ENCODE measurements at regions not wholly inside any gene's neighbourhood (a gene's known extent, or its start where the extent isn't known, plus 50 kb on each side); places are given as distances from the start of the nearest gene placed in this dataset.
A peak's percentile ranks its signal among the peaks of the same experiment; 100 is the strongest.

DNA sequence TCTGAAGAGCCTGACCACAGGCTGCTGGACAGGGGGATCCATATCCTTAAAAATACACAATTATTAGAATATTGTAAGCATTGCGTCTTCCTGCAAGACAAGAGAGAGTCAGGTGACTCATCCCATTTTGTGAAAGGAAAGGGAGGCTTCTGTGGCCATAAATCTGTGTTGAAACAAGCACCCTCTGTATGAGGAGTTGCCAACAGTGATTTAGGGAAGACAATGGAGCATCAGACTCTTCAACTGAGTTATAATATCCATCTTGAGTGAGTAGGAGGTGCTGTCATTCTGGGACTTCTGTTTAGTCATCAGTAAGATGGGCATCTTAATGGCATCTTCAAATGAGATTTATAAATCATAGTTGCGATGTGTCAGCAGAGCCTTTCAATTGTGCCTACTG is 554.5 kb downstream of the AACS start:
- H3K4me3 ChIP-seq = no peak overlapping the region
- intact Hi-C loops (cut with DNase I) = no loop called here
- WGBS = 56% methylated on average over 2 of the region's 2 CpGs
- no peaks in the 10 kb centered on the region for H3K36me3 ChIP-seq
- H3K9me3 ChIP-seq = no peaks in the 10 kb centered on the region
- no peaks in the 10 kb centered on the region for H3K4me1 ChIP-seq (replicated peaks)
- DNase-seq (ENCODE audit: low spot score) = no peak
- TF ChIP-seq, protein P1, sequence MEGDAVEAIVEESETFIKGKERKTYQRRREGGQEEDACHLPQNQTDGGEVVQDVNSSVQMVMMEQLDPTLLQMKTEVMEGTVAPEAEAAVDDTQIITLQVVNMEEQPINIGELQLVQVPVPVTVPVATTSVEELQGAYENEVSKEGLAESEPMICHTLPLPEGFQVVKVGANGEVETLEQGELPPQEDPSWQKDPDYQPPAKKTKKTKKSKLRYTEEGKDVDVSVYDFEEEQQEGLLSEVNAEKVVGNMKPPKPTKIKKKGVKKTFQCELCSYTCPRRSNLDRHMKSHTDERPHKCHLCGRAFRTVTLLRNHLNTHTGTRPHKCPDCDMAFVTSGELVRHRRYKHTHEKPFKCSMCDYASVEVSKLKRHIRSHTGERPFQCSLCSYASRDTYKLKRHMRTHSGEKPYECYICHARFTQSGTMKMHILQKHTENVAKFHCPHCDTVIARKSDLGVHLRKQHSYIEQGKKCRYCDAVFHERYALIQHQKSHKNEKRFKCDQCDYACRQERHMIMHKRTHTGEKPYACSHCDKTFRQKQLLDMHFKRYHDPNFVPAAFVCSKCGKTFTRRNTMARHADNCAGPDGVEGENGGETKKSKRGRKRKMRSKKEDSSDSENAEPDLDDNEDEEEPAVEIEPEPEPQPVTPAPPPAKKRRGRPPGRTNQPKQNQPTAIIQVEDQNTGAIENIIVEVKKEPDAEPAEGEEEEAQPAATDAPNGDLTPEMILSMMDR (IDR thresholded peaks at IDR 0.05) = no peak
- TF ChIP-seq POLR2A (IDR thresholded peaks at IDR 0.05) = no peak
- no peak for TF ChIP-seq POLR2AphosphoS5 (IDR thresholded peaks at IDR 0.05)
- no peak overlapping the region for H3K27ac ChIP-seq
- no peaks in the 10 kb centered on the region for H3K27me3 ChIP-seq (replicated peaks; ENCODE audit: insufficient read depth)

DNA sequence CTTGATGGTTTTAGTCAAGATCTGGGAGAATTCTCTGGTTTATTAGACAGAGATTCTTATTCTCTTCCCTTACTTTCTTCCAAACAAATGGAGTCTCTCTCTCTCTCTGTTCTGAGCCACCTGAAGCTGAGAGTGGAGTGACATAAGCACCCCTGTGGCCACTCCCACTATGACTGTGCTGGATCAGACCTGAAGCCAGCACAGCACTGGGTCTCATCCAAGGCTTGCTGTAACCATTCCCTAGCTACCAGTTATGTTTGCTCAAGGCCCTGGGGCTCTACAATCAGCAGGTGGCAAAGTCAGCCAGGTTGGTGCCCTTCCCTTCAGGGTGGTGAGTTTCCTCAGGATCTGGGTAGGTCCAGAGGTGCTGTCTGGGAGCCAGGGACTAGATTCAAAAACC is 568.5 kb downstream of the AACS start:
- Histone ChIP-seq H3K4me1 (replicated peaks) (no peaks in the 10 kb centered on the region), H3K4me3 (no peak overlapping the region), H3K36me3 (no peaks in the 10 kb centered on the region), H3K27me3 (replicated peaks; ENCODE audit: insufficient read depth) (no peaks in the 10 kb centered on the region), H3K27ac (no peak overlapping the region), H3K9me3 (no peaks in the 10 kb centered on the region)
- TF ChIP-seq POLR2A (IDR thresholded peaks at IDR 0.05) (no peak), POLR2AphosphoS5 (IDR thresholded peaks at IDR 0.05) (no peak)
- TF ChIP-seq, protein P1 (IDR thresholded peaks at IDR 0.05) = no peak
- intact Hi-C loops (cut with DNase I) = no loop called here
- DNase-seq (ENCODE audit: low spot score) = peak; percentile 10

DNA sequence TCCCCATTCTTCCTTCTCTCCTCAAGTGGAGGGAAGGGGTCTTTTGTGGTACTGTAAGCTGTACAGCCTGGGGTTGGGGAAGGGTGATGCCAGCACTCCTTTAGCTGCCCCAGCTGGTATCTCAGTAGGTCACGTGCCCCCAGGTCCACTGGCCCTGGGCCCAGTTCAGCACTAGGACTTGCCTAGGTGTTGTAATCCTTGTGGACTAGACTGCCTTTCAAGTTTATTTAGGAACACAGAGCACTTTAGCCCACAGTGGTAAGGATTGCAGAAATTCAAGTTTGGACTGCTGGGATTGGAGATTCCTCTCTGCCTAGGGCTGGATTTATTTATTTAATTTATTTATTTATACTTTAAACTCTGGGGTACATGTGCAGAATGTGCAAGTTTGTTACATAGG is 569.6 kb downstream of the AACS start:
- intact Hi-C loops (cut with DNase I) = no loop called here

GRCh38 chr12:125639826-125640225 is 574.6 kb downstream of the AACS start:
- intact Hi-C loops (cut with DNase I) = no loop called here
- TF ChIP-seq POLR2AphosphoS5 (IDR thresholded peaks at IDR 0.05) = no peak
- TF ChIP-seq, protein P1 (IDR thresholded peaks at IDR 0.05) = no peak
- TF ChIP-seq POLR2A (IDR thresholded peaks at IDR 0.05) = no peak
- no peak overlapping the region for H3K27ac ChIP-seq
- 96% methylated on average over 13 of the region's 13 CpGs for WGBS
- H3K4me1 ChIP-seq (replicated peaks) = no peaks in the 10 kb centered on the region
- DNase-seq (ENCODE audit: low spot score) = no peak
- no peaks in the 10 kb centered on the region for H3K36me3 ChIP-seq
- H3K4me3 ChIP-seq = no peak overlapping the region
- no peaks in the 10 kb centered on the region for H3K9me3 ChIP-seq
- no peaks in the 10 kb centered on the region for H3K27me3 ChIP-seq (replicated peaks; ENCODE audit: insufficient read depth)

More for the DNA sequence above, 569.6 kb downstream of the AACS start:
- 65% methylated on average over 1 of the region's 1 CpG for WGBS
- Histone ChIP-seq H3K4me1 (replicated peaks) (no peaks in the 10 kb centered on the region), H3K9me3 (no peaks in the 10 kb centered on the region), H3K27ac (no peak overlapping the region), H3K4me3 (no peak overlapping the region), H3K27me3 (replicated peaks; ENCODE audit: insufficient read depth) (no peaks in the 10 kb centered on the region), H3K36me3 (no peaks in the 10 kb centered on the region)
- TF ChIP-seq, protein P1 (IDR thresholded peaks at IDR 0.05) = no peak
- TF ChIP-seq POLR2AphosphoS5 (IDR thresholded peaks at IDR 0.05) (no peak), POLR2A (IDR thresholded peaks at IDR 0.05) (no peak)
- DNase-seq (ENCODE audit: low spot score) = no peak

GRCh38 chr12:125643055-125643454 is 577.8 kb downstream of the AACS start:
- intact Hi-C loops (cut with DNase I) = no loop called here
- Histone ChIP-seq H3K27ac (no peak overlapping the region), H3K9me3 (no peaks in the 10 kb centered on the region), H3K4me1 (replicated peaks) (no peaks in the 10 kb centered on the region), H3K27me3 (replicated peaks; ENCODE audit: insufficient read depth) (no peaks in the 10 kb centered on the region), H3K36me3 (no peaks in the 10 kb centered on the region), H3K4me3 (no peak overlapping the region)
- WGBS = 80% methylated on average over 2 of the region's 2 CpGs
- TF ChIP-seq POLR2A (IDR thresholded peaks at IDR 0.05) (no peak), POLR2AphosphoS5 (IDR thresholded peaks at IDR 0.05) (no peak)
- DNase-seq (ENCODE audit: low spot score) = no peak

Data from prostate gland (tissue), 2 donors.